NCI-H1105 (cell line): ENCODE measurements at regions not wholly inside any gene's neighbourhood (a gene's known extent, or its start where the extent isn't known, plus 50 kb on each side); places are given as distances from the start of the nearest gene placed in this dataset.

ENCODE experiments used
- DNase-seq: peaks from one replicate; lab custom pipeline; 2025; lab: John Stamatoyannopoulos, UW

- DNase-seq: no peak
These were observed 205.3 kb upstream of the MTNR1B start for GRCh38 chr11:92764128-92764527.

- DNase-seq: no peak
These were observed 204.2 kb upstream of the MTNR1B start for GRCh38 chr11:92765082-92765840.

DNA sequence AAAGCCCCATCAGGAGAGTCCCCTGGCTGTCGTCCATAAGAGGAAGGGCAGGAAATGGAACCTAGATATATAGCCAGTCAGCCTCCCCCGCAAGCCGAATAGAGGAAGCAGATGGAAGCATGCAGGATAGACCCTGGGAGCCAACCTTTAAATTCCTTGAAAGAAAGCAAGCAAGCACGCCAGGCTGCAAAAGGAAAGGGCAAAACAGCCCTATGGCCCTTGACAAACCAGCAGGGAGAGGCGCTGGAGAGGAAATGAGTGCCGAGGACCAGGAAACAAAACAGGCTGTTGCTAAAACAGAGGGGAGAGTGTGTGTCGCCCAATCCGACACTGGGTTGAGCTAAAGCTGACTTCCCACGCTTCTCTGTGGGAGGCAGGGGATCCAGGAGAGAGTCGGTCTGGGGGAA lies 203.5 kb upstream of the MTNR1B start:
- DNase-seq: no peak

GRCh38 chr11:92766698-92767097 lies 202.8 kb upstream of the MTNR1B start:
- no peak for DNase-seq

DNA sequence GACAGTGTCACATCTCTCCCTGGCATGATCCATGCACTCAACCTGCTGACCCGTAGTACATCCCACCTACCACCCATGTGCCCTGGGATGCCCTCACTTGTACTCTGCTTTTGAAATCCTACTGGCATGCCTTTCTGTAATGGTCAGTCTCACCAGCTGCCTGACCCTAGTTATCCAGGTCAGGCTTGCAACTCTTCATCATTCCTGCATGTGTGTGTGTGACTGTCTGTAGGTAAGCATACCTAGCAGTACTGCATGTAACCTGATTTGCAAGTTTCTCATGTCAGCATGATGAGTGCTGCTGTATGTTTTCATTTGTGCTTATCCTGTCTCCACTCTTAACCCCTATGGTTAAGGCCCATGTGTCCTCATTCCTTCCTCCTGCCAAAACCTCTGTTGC lies 202.0 kb upstream of the MTNR1B start:
- DNase-seq: no peak

- no peak for DNase-seq
These were observed 201.2 kb upstream of the MTNR1B start for GRCh38 chr11:92768121-92768840.

DNA sequence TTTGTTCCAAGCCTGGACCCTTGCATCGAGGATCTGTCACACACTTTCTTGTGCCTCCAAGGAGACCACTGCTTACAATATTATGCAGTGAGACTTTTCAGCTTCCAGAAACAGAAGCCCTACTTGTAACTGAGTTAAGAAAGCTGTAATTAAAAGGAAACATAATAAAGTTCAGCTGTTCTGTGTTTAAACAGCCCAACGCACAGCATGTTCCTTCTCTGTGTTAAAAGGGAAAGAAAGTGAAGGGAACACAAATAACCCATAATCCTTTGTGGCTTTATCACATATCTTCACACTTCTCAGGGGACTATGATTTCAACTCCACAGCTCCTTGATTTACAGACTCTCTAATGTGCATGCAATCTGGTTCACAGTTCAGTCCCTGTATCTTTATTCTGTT lies 200.3 kb upstream of the MTNR1B start:
- DNase-seq: no peak

DNA sequence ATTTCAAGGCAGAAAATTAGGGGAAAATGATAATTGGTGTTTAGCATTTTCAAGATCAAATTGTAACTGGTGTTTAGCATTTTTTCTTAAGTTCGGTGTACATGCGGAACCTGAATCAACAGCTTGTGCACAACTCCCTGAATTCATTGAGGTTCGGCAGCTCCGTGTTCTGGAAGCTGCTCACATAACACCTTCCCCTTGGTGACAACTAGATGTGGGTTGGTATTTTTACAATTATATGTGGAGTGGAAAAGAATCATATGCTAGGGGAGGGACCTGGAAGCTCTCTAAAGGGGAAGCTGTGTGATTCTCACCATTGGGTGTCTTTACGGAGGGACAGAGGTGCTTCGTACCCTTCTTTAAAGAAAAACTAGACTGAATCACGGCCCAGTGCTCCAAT lies 199.0 kb upstream of the MTNR1B start:
- no peak for DNase-seq

DNA sequence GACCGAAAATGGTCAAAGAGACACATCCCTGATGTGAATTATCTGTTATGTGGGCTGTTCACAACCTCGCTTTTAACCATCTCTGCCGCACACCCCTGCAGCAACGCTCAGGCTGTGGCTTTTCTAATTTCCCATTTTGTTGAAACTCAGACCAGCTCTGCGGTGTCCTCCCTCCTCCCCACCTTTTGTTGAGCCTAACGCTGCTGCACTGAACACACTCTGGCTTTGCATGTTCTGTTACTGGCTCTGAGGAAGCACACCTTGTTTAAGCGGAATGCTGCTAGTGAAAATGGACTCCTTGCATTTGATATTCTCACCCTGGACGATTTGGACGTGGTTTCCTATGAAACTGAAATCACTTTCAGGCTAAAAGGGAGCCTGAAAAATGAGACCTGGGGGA lies 198.5 kb upstream of the MTNR1B start:
- no peak for DNase-seq

DNA sequence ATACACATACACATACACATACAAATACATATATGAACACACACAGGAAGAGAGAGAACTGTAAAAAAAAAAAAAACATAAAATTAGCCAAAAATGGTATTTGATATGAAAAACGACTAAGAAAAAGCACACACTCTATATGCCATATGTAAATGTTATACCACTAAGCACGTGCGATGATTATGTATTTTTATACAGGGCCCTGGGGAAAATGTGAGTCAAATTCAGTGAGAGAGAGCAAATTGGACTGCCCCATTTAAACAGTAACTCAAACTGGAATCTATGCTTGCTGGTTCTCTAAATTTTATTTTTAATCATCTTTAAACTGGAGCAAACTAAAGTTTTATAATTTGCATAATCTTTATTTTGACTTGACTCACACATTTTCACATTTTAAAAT lies 197.8 kb upstream of the MTNR1B start:
- DNase-seq: no peak

GRCh38 chr11:92775003-92775676 lies 194.3 kb upstream of the MTNR1B start:
- no peak for DNase-seq

DNA sequence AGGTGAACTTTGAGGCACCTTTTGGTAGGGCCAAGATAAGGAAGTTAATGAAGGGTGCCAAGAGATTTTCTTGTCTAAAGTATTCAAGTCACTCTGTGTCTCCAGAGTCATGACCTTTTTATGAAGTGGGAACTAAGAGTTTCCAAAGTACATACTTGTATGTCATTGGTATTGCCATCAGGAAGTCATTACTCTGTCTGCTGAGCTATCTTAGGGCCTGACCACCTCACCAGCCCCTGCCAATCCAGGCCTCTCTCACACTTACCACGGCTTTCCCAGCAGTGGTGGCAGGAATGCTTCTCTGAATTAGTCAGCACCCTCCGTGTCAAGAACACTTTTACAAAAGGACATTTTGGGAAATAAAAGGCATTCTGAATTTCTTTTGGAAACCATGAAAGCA lies 192.8 kb upstream of the MTNR1B start:
- no peak for DNase-seq

GRCh38 chr11:92779746-92780145 lies 189.7 kb upstream of the MTNR1B start:
- DNase-seq: no peak

DNA sequence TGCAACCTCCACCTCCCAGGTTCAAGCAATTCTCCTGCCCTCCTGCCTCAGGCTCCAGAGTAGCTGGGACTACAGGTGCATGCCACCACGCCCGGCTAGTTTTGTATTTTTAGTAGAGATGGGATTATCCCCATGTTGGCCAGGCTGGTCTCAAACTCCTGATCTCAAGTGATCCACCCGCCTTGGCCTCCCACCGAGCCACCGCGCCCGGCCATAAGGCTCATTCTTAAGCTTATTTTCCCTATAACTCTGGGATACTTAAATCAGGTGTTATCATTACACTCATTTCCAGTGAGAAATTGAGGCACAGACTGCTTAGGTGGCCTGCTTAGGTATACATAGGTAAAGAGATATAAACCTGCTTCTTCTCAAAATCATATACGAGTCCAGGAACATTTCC lies 188.3 kb upstream of the MTNR1B start:
- DNase-seq: no peak

- DNase-seq: no peak
These were observed 186.6 kb upstream of the MTNR1B start for GRCh38 chr11:92782806-92783205.

DNA sequence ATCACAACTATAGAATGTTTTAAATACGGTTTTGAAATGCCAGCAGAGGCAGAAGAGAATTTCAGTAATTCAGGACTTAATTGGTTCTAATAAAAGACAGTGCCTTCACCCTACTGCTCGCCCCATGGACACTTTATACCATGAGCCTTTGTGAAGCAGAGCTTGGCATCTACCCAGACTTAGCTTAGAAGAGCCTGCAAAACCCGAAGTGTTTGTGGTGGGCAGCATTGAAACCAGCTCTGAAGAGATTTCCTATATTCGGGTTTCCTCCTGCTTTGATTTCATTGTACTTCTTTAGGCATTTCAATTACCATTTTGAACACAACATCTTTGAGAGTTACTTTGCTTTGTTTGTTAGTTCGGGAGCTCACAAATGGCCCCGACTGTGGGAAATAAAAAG lies 185.1 kb upstream of the MTNR1B start:
- DNase-seq: no peak

DNA sequence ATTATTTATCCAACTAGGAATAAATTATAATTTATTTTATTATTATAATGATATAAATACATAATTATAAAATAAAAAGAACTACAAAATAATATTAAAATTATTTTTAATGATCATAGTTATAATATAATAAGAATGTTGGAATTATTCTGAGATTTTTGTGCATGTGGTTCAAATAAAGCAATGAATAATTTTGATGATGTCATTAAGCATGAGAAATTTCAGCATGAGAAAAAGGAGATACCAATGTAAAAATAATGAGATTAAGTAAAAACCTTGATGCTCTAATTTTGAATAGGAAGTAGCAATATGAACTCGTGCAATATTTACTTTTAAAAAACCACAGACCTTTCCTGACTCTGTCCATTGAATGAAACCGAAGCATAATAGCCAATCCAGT lies 181.8 kb upstream of the MTNR1B start:
- DNase-seq: no peak

GRCh38 chr11:92789761-92790160 lies 179.7 kb upstream of the MTNR1B start:
- DNase-seq: no peak

DNA sequence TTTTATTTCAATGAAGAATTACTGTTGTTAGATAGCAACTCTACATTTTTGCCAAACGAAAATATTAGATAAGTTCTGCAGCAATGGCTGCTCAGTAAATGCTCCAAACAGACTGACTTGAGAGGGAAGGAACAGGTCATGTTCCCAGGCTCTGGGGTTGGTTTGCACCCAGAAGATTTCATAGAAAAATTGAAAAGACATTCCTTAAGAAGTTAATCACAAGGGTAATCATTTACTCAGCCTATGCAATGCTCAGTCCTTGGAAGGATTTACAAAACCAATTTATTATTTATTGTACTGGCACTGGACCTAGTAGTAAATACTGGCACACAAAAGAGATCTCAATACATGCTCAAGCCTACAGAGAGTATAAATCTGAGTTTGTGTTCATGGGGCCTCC lies 179.1 kb upstream of the MTNR1B start:
- DNase-seq: no peak

DNA sequence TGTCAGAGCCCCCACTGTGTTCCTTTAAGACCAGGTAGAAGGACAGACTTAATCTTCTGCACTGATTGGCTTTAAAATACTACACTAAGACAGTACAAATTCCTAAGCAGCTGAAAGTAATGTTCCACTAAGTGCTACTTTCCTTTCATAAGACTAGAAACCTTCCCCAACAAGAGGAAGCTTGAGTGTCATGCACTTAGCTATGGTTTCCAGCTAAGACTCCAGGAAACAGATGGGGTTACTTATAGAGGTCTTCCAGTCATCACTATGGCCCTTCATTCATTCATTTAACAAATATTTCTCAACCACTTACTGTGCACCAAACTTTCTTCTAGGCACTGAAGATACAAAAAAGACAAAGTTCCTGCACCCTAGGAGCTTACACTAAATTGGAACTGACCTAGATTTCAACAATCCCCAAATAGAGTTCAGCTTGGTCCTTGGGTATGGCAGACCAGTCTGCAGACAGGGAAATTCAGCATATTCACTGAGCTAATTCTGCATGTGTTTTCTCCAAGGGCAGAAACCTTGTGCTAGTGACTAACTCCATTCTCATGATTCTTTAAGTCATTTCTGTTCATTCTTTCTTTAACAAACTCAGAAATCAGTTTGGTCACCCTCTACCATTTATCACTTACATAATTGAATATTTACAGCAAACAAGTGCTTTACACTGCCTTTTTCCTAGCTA lies 178.4 kb upstream of the MTNR1B start:
- DNase-seq: no peak

- DNase-seq: no peak
These were observed 177.6 kb upstream of the MTNR1B start for GRCh38 chr11:92791886-92792285.

- DNase-seq: no peak
These were observed 176.3 kb upstream of the MTNR1B start for GRCh38 chr11:92793189-92793588.

GRCh38 chr11:92794783-92795182 lies 174.7 kb upstream of the MTNR1B start:
- no peak for DNase-seq
